Sigmoid colon (tissue), 6 donors: ENCODE measurements at regions not wholly inside any gene's neighbourhood (a gene's known extent, or its start where the extent isn't known, plus 50 kb on each side); places are given as distances from the start of the nearest gene placed in this dataset.

ENCODE experiments used
- DNase-seq: peaks from one replicate; pipeline ENCODE4 v3.0.0-alpha.2; 2019
- H3K27ac ChIP-seq, 4 donors: fragments of 200-600 bp; sonication (generic); one replicate each; pipeline ENCODE4 v1.5.1; 2016 to 2019; ENCODE audit warnings: mild to moderate bottlenecking in 1 of 4
- H3K27me3 ChIP-seq, 3 donors: fragments of 200-600 bp; sonication (generic); one replicate each; pipeline ENCODE4 v1.5.1; 2019; ENCODE audit warnings: mild to moderate bottlenecking in 1 of 3
- H3K36me3 ChIP-seq, 4 donors: fragments of 200-600 bp; sonication (generic); one replicate each; pipeline ENCODE4 v1.5.1; 2016 to 2019
- H3K4me1 ChIP-seq, 4 donors: fragments of 200-600 bp; sonication (generic); one replicate each; pipeline ENCODE4 v1.5.1; 2017 to 2019
- H3K4me3 ChIP-seq, 4 donors: fragments of 200-600 bp; sonication (generic); one replicate each; pipeline ENCODE4 v1.5.1; 2017 to 2019; ENCODE audit warnings: mild to moderate bottlenecking in 2 of 4, moderate library complexity in 1 of 4
- H3K9me3 ChIP-seq, 4 donors: fragments of 200-600 bp in 3 of 4; sonication (generic) in 3 of 4; one replicate each; pipeline versions ENCODE4 v1.5.1 to v1.6.1; 2013 to 2019
- CTCF ChIP-seq, 4 experiments: fragments of 450-650 bp in 3 of 4; fragments of 200-600 bp in 1 of 4; IDR thresholded peaks; one replicate each; pipeline ENCODE4 v1.5.1; 2016 to 2019; ENCODE audit warnings: antibody characterized with exemption in 4 of 4, mild to moderate bottlenecking in 3 of 4, moderate library complexity in 2 of 4
- EP300 ChIP-seq, 4 donors: sonication (generic); formaldehyde crosslinking; IDR thresholded peaks; one replicate each; pipeline ENCODE4 v1.6.1; 2017; ENCODE audit warnings: antibody characterized with exemption in 4 of 4
- POLR2A ChIP-seq, 2 donors: fragments of 450-650 bp; IDR thresholded peaks; one replicate each; pipeline ENCODE4 v1.6.1; 2016; ENCODE audit warnings: antibody characterized with exemption in 2 of 2, mild to moderate bottlenecking in 2 of 2, moderate library complexity in 2 of 2
- POLR2AphosphoS5 ChIP-seq, 4 donors: sonication (generic); formaldehyde crosslinking; IDR thresholded peaks; one replicate each; pipeline ENCODE4 v1.6.1; 2017; ENCODE audit warnings: antibody characterized with exemption in 4 of 4
- WGBS, 2 donors: extraction: QIAGEN DNeasy Blood & Tissue Kit; methylation state at CpG; one replicate each; pipeline ENCODE4 v1.1.7; 2013; 5-methylcytosine and 5-hydroxymethylcytosine counted together
- intact Hi-C: fragments of 100-400 bp; cut with DNase I; formaldehyde crosslinking; loops from one replicate; pipeline ENCODE4 v1.15.1; 2023
- donor health status: healthy with polysubstance abuse.
- donor health status: healthy.

GRCh38 chrY:21248591-21248990, 262.5 kb upstream of the RBMY1B start:
- no peak for DNase-seq
- Histone ChIP-seq H3K4me1 (no peaks in the 10 kb centered on the region), H3K4me3 (no peak overlapping the region), H3K9me3 (no peaks in the 10 kb centered on the region), H3K27ac (no peak overlapping the region), H3K36me3 (no peaks in the 10 kb centered on the region), H3K27me3 (no peaks in the 10 kb centered on the region)
- TF ChIP-seq EP300 (IDR thresholded peaks at IDR 0.05) (no peak), CTCF (IDR thresholded peaks at IDR 0.05) (no peak), POLR2AphosphoS5 (IDR thresholded peaks at IDR 0.05) (no peak), POLR2A (IDR thresholded peaks at IDR 0.05) (no peak)
- WGBS, 2 donors, result 30 to 39% methylated on average over 5 of the region's 5 CpGs
- intact Hi-C loops, result no loop called here

- Histone ChIP-seq H3K27ac (no peak overlapping the region), H3K4me1 (no peaks in the 10 kb centered on the region), H3K4me3 (no peak overlapping the region), H3K36me3 (no peaks in the 10 kb centered on the region), H3K27me3 (no peaks in the 10 kb centered on the region), H3K9me3 (no peaks in the 10 kb centered on the region)
- intact Hi-C loops, result no loop called here
- DNase-seq, result no peak
- 78 to 84% methylated on average over 2 of the region's 2 CpGs for WGBS, 2 donors
- TF ChIP-seq CTCF (IDR thresholded peaks at IDR 0.05), result no peak
- no peak for TF ChIP-seq POLR2A (IDR thresholded peaks at IDR 0.05)
- TF ChIP-seq POLR2AphosphoS5 (IDR thresholded peaks at IDR 0.05), result no peak
Measured at GRCh38 chrY:21253455-21254248, 257.5 kb upstream of the RBMY1B start.

GRCh38 chrY:21254476-21254875, 256.7 kb upstream of the RBMY1B start:
- H3K9me3 ChIP-seq, result no peaks in the 10 kb centered on the region
- DNase-seq, result no peak
- no peaks in the 10 kb centered on the region for H3K36me3 ChIP-seq
- H3K4me3 ChIP-seq, result no peak overlapping the region
- TF ChIP-seq EP300 (IDR thresholded peaks at IDR 0.05) (no peak), POLR2A (IDR thresholded peaks at IDR 0.05) (no peak), CTCF (IDR thresholded peaks at IDR 0.05) (no peak), POLR2AphosphoS5 (IDR thresholded peaks at IDR 0.05) (no peak)
- H3K27ac ChIP-seq, result no peak overlapping the region
- WGBS, 2 donors, result 51 to 67% methylated on average over 2 of the region's 2 CpGs
- H3K27me3 ChIP-seq, result no peaks in the 10 kb centered on the region
- H3K4me1 ChIP-seq, result no peaks in the 10 kb centered on the region
- intact Hi-C loops, result no loop called here

GRCh38 chrY:21256820-21257219, 254.3 kb upstream of the RBMY1B start:
- DNase-seq, result no peak
- no peak overlapping the region for H3K27ac ChIP-seq
- no peaks in the 10 kb centered on the region for H3K36me3 ChIP-seq
- intact Hi-C loops, result no loop called here
- H3K4me3 ChIP-seq, result no peak overlapping the region
- H3K27me3 ChIP-seq, result no peaks in the 10 kb centered on the region
- no peaks in the 10 kb centered on the region for H3K9me3 ChIP-seq
- TF ChIP-seq EP300 (IDR thresholded peaks at IDR 0.05), result no peak
- no peak for TF ChIP-seq CTCF (IDR thresholded peaks at IDR 0.05)
- no peak for TF ChIP-seq POLR2A (IDR thresholded peaks at IDR 0.05)
- no peak for TF ChIP-seq POLR2AphosphoS5 (IDR thresholded peaks at IDR 0.05)
- H3K4me1 ChIP-seq, result no peaks in the 10 kb centered on the region

- 62 to 65% methylated on average over 1 of the region's 1 CpG for WGBS, 2 donors
Measured at GRCh38 chrY:21259707-21260106, 251.4 kb upstream of the RBMY1B start.

More at GRCh38 chrY:21259707-21260106, 251.4 kb upstream of the RBMY1B start:
- DNase-seq, result no peak
- no peak overlapping the region for H3K27ac ChIP-seq
- no peak for TF ChIP-seq CTCF (IDR thresholded peaks at IDR 0.05)
- no peak for TF ChIP-seq POLR2AphosphoS5 (IDR thresholded peaks at IDR 0.05)
- no peak for TF ChIP-seq EP300 (IDR thresholded peaks at IDR 0.05)
- no peak for TF ChIP-seq POLR2A (IDR thresholded peaks at IDR 0.05)
- no peak overlapping the region for H3K4me3 ChIP-seq
- intact Hi-C loops, result no loop called here
- H3K9me3 ChIP-seq, result no peaks in the 10 kb centered on the region
- H3K27me3 ChIP-seq, result no peaks in the 10 kb centered on the region
- H3K4me1 ChIP-seq, result no peaks in the 10 kb centered on the region
- H3K36me3 ChIP-seq, result no peaks in the 10 kb centered on the region
